ENCODE measurements at regions not wholly inside any gene's neighbourhood (a gene's known extent, or its start where the extent isn't known, plus 50 kb on each side); places are given as distances from the start of the nearest gene placed in this dataset.
A peak's percentile ranks its signal among the peaks of the same experiment; 100 is the strongest.

- no peak overlapping the region for H3K4me3 Mint-ChIP-seq
- Histone ChIP-seq H3K27ac (ENCODE audit: low read depth, low read length) (no peak overlapping the region), H3K27me3 (ENCODE audit: insufficient read depth, low read length) (no peaks in the 10 kb centered on the region), H3K36me3 (ENCODE audit: insufficient read depth, low read length) (no peaks in the 10 kb centered on the region), H3K4me3 (ENCODE audit: low read length in 2 of 2) (no peak overlapping the region), H3K9me3 (ENCODE audit: control insufficient read depth in 1 of 2, low read length in 2 of 2) (no peaks in the 10 kb centered on the region), H3K4me1 (ENCODE audit: insufficient read depth, low read length) (no peaks in the 10 kb centered on the region)
- H3K4me1 Mint-ChIP-seq, result no peaks in the 10 kb centered on the region
- H3K36me3 Mint-ChIP-seq, result no peaks in the 10 kb centered on the region
- ChIA-PET CTCF (ENCODE audit: partially characterized antibody) (no interaction called here), POLR2A (ENCODE audit: partially characterized antibody) (no interaction called here)
- intact Hi-C loops (cut with micrococcal nuclease), result no loop called here
- H3K9me3 Mint-ChIP-seq, result peaks cover 0 to 3% (median 0%) of the 10 kb centered on the region in 8 donors
- no peak overlapping the region for H3K27ac Mint-ChIP-seq
- no peaks in the 10 kb centered on the region for H3K27me3 Mint-ChIP-seq
- DNase-seq, result no peak
These were observed 198.2 kb upstream of the UBE2E2 start for GRCh38 chr3:23004971-23005370.

DNA sequence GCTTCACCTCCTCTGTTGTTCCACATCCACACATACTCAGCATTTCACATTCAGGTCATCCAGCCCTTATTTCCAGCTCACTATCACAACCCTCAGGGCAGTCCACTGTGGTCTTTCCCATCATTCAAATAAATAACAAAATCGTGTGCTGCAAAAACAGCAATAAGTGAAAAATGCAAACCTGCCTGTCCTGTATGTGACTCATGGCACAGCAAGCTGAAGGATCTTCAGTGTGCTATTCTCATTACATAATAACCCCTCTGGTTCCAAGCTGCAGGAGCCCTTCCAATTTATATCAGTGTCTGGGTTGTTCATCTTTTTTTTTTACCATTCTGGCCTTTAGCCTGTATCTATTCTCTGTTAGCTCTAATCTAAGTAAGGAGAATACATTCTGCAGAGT is 185.3 kb upstream of the UBE2E2 start:
- no peak overlapping the region for H3K27ac ChIP-seq (ENCODE audit: low read depth, low read length)
- H3K4me3 Mint-ChIP-seq, result no peak overlapping the region
- no peaks in the 10 kb centered on the region for H3K9me3 ChIP-seq (ENCODE audit: control insufficient read depth in 1 of 2, low read length in 2 of 2)
- DNase-seq, result no peak
- H3K36me3 ChIP-seq (ENCODE audit: insufficient read depth, low read length), result no peaks in the 10 kb centered on the region
- H3K27me3 ChIP-seq (ENCODE audit: insufficient read depth, low read length), result no peaks in the 10 kb centered on the region
- no peaks in the 10 kb centered on the region for H3K27me3 Mint-ChIP-seq
- intact Hi-C loops (cut with micrococcal nuclease), result no loop called here
- no peaks in the 10 kb centered on the region for H3K36me3 Mint-ChIP-seq
- H3K9me3 Mint-ChIP-seq, result peaks cover 4 to 16% (median 8%) of the 10 kb centered on the region in 8 donors
- no peaks in the 10 kb centered on the region for H3K4me1 Mint-ChIP-seq
- no peak overlapping the region for H3K27ac Mint-ChIP-seq
- ChIA-PET CTCF (ENCODE audit: partially characterized antibody) (no interaction called here), POLR2A (ENCODE audit: partially characterized antibody) (no interaction called here)
- no peaks in the 10 kb centered on the region for H3K4me1 ChIP-seq (ENCODE audit: insufficient read depth, low read length)
- no peak overlapping the region for H3K4me3 ChIP-seq (ENCODE audit: low read length in 2 of 2)

DNA sequence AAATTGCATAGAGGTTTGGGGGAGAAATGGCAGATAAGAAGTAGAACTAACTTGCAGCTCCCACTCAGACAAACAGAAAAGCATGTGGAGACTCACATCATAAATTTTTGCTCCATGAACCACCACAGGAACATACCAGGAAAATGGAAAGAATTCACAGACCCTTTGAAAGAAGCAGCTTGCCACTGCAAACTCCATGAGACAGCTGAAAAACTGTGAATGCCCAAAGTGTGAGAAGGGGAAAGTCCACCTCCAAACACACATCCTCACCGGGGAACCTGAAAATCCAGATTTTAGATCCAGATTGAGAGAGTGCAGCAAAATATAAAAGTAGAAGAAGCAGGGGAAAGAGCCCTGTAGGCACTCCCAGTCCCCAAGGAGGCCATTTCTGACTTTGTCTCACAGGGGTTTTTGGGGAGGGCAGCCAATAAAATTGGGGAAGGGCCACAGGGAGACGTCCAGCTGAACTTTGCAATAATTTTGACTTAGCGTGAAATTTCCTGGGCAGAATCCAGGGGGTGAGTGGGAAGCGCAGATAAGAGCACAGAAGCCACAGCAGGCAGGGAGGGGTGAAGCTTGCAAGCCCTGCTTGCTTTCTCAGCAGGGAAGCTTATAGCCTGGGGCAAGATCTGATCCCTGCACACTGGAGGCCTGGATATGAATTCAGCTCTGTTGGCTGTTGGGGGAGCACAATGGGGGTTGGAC is 183.4 kb upstream of the UBE2E2 start:
- no peaks in the 10 kb centered on the region for H3K27me3 ChIP-seq (ENCODE audit: insufficient read depth, low read length)
- Mint-ChIP-seq H3K27me3 (no peaks in the 10 kb centered on the region), H3K9me3 (peaks cover 2 to 21% (median 8%) of the 10 kb centered on the region in 8 donors), H3K27ac (no peak overlapping the region), H3K36me3 (no peaks in the 10 kb centered on the region), H3K4me3 (no peak overlapping the region), H3K4me1 (no peaks in the 10 kb centered on the region)
- no peaks in the 10 kb centered on the region for H3K9me3 ChIP-seq (ENCODE audit: control insufficient read depth in 1 of 2, low read length in 2 of 2)
- H3K27ac ChIP-seq (ENCODE audit: low read depth, low read length), result no peak overlapping the region
- DNase-seq, result no peak
- ChIA-PET CTCF (ENCODE audit: partially characterized antibody) (no interaction called here), POLR2A (ENCODE audit: partially characterized antibody) (no interaction called here)
- H3K36me3 ChIP-seq (ENCODE audit: insufficient read depth, low read length), result no peaks in the 10 kb centered on the region
- H3K4me1 ChIP-seq (ENCODE audit: insufficient read depth, low read length), result no peaks in the 10 kb centered on the region
- no peak overlapping the region for H3K4me3 ChIP-seq (ENCODE audit: low read length in 2 of 2)
- intact Hi-C loops (cut with micrococcal nuclease), result no loop called here

- Histone ChIP-seq H3K4me3 (ENCODE audit: low read length in 2 of 2) (no peak overlapping the region), H3K27me3 (ENCODE audit: insufficient read depth, low read length) (no peaks in the 10 kb centered on the region), H3K4me1 (ENCODE audit: insufficient read depth, low read length) (no peaks in the 10 kb centered on the region), H3K9me3 (ENCODE audit: control insufficient read depth in 1 of 2, low read length in 2 of 2) (no peaks in the 10 kb centered on the region), H3K36me3 (ENCODE audit: insufficient read depth, low read length) (no peaks in the 10 kb centered on the region), H3K27ac (ENCODE audit: low read depth, low read length) (no peak overlapping the region)
- ChIA-PET CTCF (ENCODE audit: partially characterized antibody) (no interaction called here), POLR2A (ENCODE audit: partially characterized antibody) (no interaction called here)
- DNase-seq, result no peak
- Mint-ChIP-seq H3K27me3 (no peaks in the 10 kb centered on the region), H3K36me3 (no peaks in the 10 kb centered on the region), H3K4me1 (no peaks in the 10 kb centered on the region), H3K4me3 (no peak overlapping the region), H3K9me3 (peaks cover 0 to 19% (median 9%) of the 10 kb centered on the region in 8 donors), H3K27ac (no peak overlapping the region)
- intact Hi-C loops (cut with micrococcal nuclease), result no loop called here
These were observed 174.8 kb upstream of the UBE2E2 start for GRCh38 chr3:23028294-23028693.

DNA sequence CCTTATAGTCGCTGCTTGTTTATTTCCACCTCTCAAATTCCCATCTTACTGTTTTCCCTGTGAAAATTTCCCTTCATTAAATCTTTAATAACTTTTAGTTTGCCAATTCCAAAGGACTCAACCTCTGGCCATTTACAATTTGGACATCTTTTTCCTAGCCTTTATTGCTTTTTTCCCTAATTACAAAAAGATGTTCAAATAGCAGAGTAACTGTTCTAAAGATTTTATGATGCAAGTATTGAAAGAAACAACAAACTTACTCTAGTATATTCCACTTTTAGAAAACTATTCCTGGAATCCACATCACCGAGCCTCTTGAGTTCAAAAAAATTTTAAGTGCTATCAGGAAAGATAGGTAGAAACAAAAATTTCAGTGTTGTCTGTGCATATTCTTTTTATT is 174.1 kb upstream of the UBE2E2 start:
- H3K4me1 Mint-ChIP-seq, result no peaks in the 10 kb centered on the region
- Histone ChIP-seq H3K27ac (ENCODE audit: low read depth, low read length) (no peak overlapping the region), H3K36me3 (ENCODE audit: insufficient read depth, low read length) (no peaks in the 10 kb centered on the region), H3K4me3 (ENCODE audit: low read length in 2 of 2) (no peak overlapping the region), H3K4me1 (ENCODE audit: insufficient read depth, low read length) (no peaks in the 10 kb centered on the region), H3K9me3 (ENCODE audit: control insufficient read depth in 1 of 2, low read length in 2 of 2) (no peaks in the 10 kb centered on the region), H3K27me3 (ENCODE audit: insufficient read depth, low read length) (no peaks in the 10 kb centered on the region)
- H3K9me3 Mint-ChIP-seq, result peaks cover 0 to 24% (median 12%) of the 10 kb centered on the region in 8 donors
- ChIA-PET CTCF (ENCODE audit: partially characterized antibody) (no interaction called here), POLR2A (ENCODE audit: partially characterized antibody) (no interaction called here)
- no peak overlapping the region for H3K27ac Mint-ChIP-seq
- no peaks in the 10 kb centered on the region for H3K36me3 Mint-ChIP-seq
- intact Hi-C loops (cut with micrococcal nuclease), result no loop called here
- no peak for DNase-seq
- H3K4me3 Mint-ChIP-seq, result no peak overlapping the region
- no peaks in the 10 kb centered on the region for H3K27me3 Mint-ChIP-seq

DNA sequence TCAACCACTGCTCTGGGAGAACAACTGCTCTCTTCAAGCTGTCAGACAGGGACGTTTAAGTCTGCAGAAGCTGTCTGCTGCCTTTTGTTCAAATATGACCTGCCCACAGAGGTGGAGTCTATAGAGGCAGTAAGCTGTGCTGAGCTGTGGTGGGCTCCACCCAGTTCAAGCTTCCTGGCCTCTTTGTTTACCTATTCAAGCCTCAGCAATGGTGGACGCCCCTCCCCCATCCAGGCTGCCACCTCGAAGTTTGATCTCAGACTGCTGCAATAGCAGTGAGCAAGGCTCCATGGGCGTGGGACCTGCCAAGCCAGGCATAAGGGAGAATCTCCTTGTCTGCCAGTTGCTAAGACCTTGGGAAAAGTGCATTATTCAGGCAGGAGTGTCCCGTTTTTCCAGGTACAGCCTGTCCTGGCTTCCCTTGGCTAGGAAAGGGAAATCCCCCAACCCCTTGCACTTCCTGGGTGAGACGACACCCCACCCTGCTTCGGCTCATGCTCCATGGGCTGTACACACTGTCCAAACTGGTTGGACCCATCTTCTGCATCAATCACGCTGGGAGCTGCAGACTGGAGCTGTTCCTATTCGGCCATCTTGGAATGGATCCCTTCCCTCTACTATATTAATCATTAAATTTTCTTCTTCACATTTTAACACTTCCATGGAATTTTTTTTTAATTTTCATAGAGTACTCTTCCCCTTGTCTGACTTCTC is 167.0 kb upstream of the UBE2E2 start:
- Mint-ChIP-seq H3K36me3 (no peaks in the 10 kb centered on the region), H3K4me3 (no peak overlapping the region), H3K4me1 (no peaks in the 10 kb centered on the region), H3K27ac (peak overlapping the region in 1 of 7 donors; percentile 39), H3K27me3 (no peaks in the 10 kb centered on the region), H3K9me3 (peaks cover 2 to 28% (median 11%) of the 10 kb centered on the region in 8 donors)
- intact Hi-C loops (cut with micrococcal nuclease), result no loop called here
- no peaks in the 10 kb centered on the region for H3K9me3 ChIP-seq (ENCODE audit: control insufficient read depth in 1 of 2, low read length in 2 of 2)
- H3K36me3 ChIP-seq (ENCODE audit: insufficient read depth, low read length), result no peaks in the 10 kb centered on the region
- H3K27me3 ChIP-seq (ENCODE audit: insufficient read depth, low read length), result no peaks in the 10 kb centered on the region
- CTCF ChIA-PET (ENCODE audit: partially characterized antibody), result no interaction called here
- no peak overlapping the region for H3K4me3 ChIP-seq (ENCODE audit: low read length in 2 of 2)
- H3K27ac ChIP-seq (ENCODE audit: low read depth, low read length), result no peak overlapping the region
- POLR2A ChIA-PET (ENCODE audit: partially characterized antibody), result no interaction called here
- H3K4me1 ChIP-seq (ENCODE audit: insufficient read depth, low read length), result no peaks in the 10 kb centered on the region
- peak in 1 of 5 donors; percentile 2 for DNase-seq

DNA sequence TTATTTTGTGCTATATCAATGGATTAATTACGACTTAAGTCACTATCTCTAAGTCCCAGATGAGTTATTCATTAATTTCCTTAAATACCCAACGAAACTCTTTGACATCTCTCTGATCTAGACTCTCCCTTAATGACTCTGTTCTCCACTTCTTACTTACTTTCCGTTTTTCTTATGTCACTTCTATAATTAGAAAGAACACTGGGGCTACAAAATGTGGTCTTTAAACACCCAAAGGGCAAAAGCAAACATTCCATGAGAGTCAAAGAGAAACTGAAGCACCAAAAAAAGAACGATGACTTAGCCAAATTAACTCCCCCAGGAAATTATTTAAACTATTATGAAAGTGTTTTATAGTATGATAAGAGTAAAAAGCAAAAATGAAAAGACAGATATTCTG is 166.4 kb upstream of the UBE2E2 start:
- H3K27ac ChIP-seq (ENCODE audit: low read depth, low read length), result no peak overlapping the region
- Mint-ChIP-seq H3K27me3 (no peaks in the 10 kb centered on the region), H3K4me1 (no peaks in the 10 kb centered on the region), H3K36me3 (no peaks in the 10 kb centered on the region), H3K9me3 (peaks cover under 1 to 24% (median 11%) of the 10 kb centered on the region in 8 donors), H3K27ac (no peak overlapping the region), H3K4me3 (no peak overlapping the region)
- H3K4me3 ChIP-seq (ENCODE audit: low read length in 2 of 2), result no peak overlapping the region
- intact Hi-C loops (cut with micrococcal nuclease), result no loop called here
- no peaks in the 10 kb centered on the region for H3K4me1 ChIP-seq (ENCODE audit: insufficient read depth, low read length)
- no peak for DNase-seq
- no peaks in the 10 kb centered on the region for H3K36me3 ChIP-seq (ENCODE audit: insufficient read depth, low read length)
- H3K27me3 ChIP-seq (ENCODE audit: insufficient read depth, low read length), result no peaks in the 10 kb centered on the region
- CTCF ChIA-PET (ENCODE audit: partially characterized antibody), result no interaction called here
- no peaks in the 10 kb centered on the region for H3K9me3 ChIP-seq (ENCODE audit: control insufficient read depth in 1 of 2, low read length in 2 of 2)
- POLR2A ChIA-PET (ENCODE audit: partially characterized antibody), result no interaction called here
